IMR-90 (cell line): ENCODE measurements at regions not wholly inside any gene's neighbourhood (a gene's known extent, or its start where the extent isn't known, plus 50 kb on each side); places are given as distances from the start of the nearest gene placed in this dataset.

ENCODE experiments used
- ATAC-seq: fragments of 200-7000 bp; cut with Tn5 transposase; 2 replicates; pipeline ENCODE4 v1.9.1; 2020; ENCODE audit warnings: low read depth, mild to moderate bottlenecking, moderate library complexity
- BruUV-seq: library from RNA; stranded (reverse); fragments of 400-500 nt; replicated peaks from 2 replicates; lab custom pipeline; 2021; lab: Mats Ljungman, UMichigan
- CTCF ChIA-PET: fragments of 300-600 bp; formaldehyde crosslinking; extraction: SDS; loops from one replicate; lab custom pipeline; 2021; ENCODE audit warnings: antibody characterized with exemption; lab: Yijun Ruan, JAX
- POLR2A ChIA-PET: fragments of 300-600 bp; sonication (Branson Sonifier 250); formaldehyde crosslinking; loops from one replicate; lab custom pipeline; 2022; ENCODE audit warnings: antibody characterized with exemption; ENCODE audit not compliant: unreplicated experiment; lab: Charles Lee
- DNase-seq: peaks from one replicate; pipeline ENCODE4 v3.0.0; 2013
- H2AFZ ChIP-seq: replicated peaks from 2 replicates; pipeline ENCODE3; 2013; ENCODE audit warnings: low read length, mild to moderate bottlenecking; ENCODE audit not compliant: poor library complexity
- H2AK5ac ChIP-seq: 2 replicates; pipeline ENCODE4 v1.6.1; 2013; ENCODE audit warnings: low read depth, low read length, inconsistent platforms
- H2AK9ac ChIP-seq: replicated peaks from 2 replicates; pipeline ENCODE3; 2013; ENCODE audit warnings: mild to moderate bottlenecking, low read depth, low read length, moderate library complexity; ENCODE audit not compliant: poor library complexity
- H2BK120ac ChIP-seq: 2 replicates; pipeline ENCODE4 v1.6.1; 2013; ENCODE audit warnings: low read depth, low read length, inconsistent platforms
- H2BK15ac ChIP-seq: 3 replicates; pipeline ENCODE4 v1.6.1; 2013; ENCODE audit warnings: low read depth, low read length, inconsistent platforms
- H2BK20ac ChIP-seq: 2 replicates; pipeline ENCODE4 v1.6.1; 2013; ENCODE audit warnings: low read depth, mild to moderate bottlenecking, inconsistent platforms, low read length, moderate library complexity
- H2BK5ac ChIP-seq: 2 replicates; pipeline ENCODE4 v1.6.1; 2013; ENCODE audit warnings: mild to moderate bottlenecking, low read depth, low read length, inconsistent platforms; ENCODE audit not compliant: poor library complexity, severe bottlenecking
- H3K14ac ChIP-seq: replicated peaks from 2 replicates; pipeline ENCODE4 v1.6.1; 2013; ENCODE audit warnings: low read depth, low read length, inconsistent platforms
- H3K18ac ChIP-seq: 2 replicates; pipeline ENCODE4 v1.6.1; 2013; ENCODE audit warnings: low read depth, low read length, control low read depth
- H3K23ac ChIP-seq: 2 replicates; pipeline ENCODE4 v1.6.1; 2013; ENCODE audit warnings: low read depth, low read length, inconsistent platforms
- H3K27ac ChIP-seq: 2 replicates; pipeline ENCODE4 v1.5.1; 2013; ENCODE audit warnings: mild to moderate bottlenecking, control low read depth, low read length; ENCODE audit not compliant: insufficient read depth
- H3K27me3 ChIP-seq: 2 replicates; pipeline ENCODE4 v1.6.1; 2013; ENCODE audit warnings: low read length; ENCODE audit not compliant: control insufficient read depth, insufficient read depth
- H3K36me3 ChIP-seq: 2 replicates; pipeline ENCODE4 v1.6.1; 2013; ENCODE audit warnings: low read length, mixed read lengths; ENCODE audit not compliant: control insufficient read depth, insufficient read depth
- H3K4ac ChIP-seq: 2 replicates; pipeline ENCODE4 v1.6.1; 2013; ENCODE audit warnings: low read depth, low read length, inconsistent platforms
- H3K4me1 ChIP-seq: 2 replicates; pipeline ENCODE4 v1.6.1; 2013; ENCODE audit warnings: low read length, mixed read lengths; ENCODE audit not compliant: control insufficient read depth, insufficient read depth
- H3K4me2 ChIP-seq: 2 replicates; pipeline ENCODE4 v1.6.1; 2013; ENCODE audit warnings: low read depth, mild to moderate bottlenecking, control low read depth, low read length, moderate library complexity
- H3K4me3 ChIP-seq: 2 replicates; pipeline ENCODE4 v1.5.1; 2013; ENCODE audit warnings: low read depth, mild to moderate bottlenecking, control low read depth, low read length, moderate library complexity; ENCODE audit not compliant: insufficient read depth
- H3K56ac ChIP-seq: 2 replicates; pipeline ENCODE4 v1.6.1; 2013; ENCODE audit warnings: low read length, inconsistent platforms; ENCODE audit not compliant: insufficient read depth; ENCODE audit errors: extremely low read depth
- H3K79me1 ChIP-seq, 2 experiments: 2 replicates each; pipeline ENCODE4 v1.6.1; 2013; ENCODE audit warnings: low read length in 2 of 2, inconsistent platforms in 1 of 2, low read depth in 1 of 2
- H3K9ac ChIP-seq: 2 replicates; pipeline ENCODE4 v1.6.1; 2013; ENCODE audit warnings: low read depth, low read length, control low read depth
- H3K9me1 ChIP-seq: 2 replicates; pipeline ENCODE4 v1.6.1; 2013; ENCODE audit warnings: low read length, inconsistent platforms; ENCODE audit not compliant: insufficient read depth
- H3K9me3 ChIP-seq: 2 replicates; pipeline ENCODE4 v1.6.1; 2013; ENCODE audit warnings: low read length; ENCODE audit not compliant: control insufficient read depth, insufficient read depth
- H4K20me1 ChIP-seq: 2 replicates; pipeline ENCODE4 v1.6.1; 2013; ENCODE audit warnings: low read length, inconsistent platforms; ENCODE audit not compliant: insufficient read depth
- H4K5ac ChIP-seq: 2 replicates; pipeline ENCODE4 v1.6.1; 2013; ENCODE audit warnings: mild to moderate bottlenecking, low read depth, low read length, control low read depth
- H4K8ac ChIP-seq, 2 experiments: 2 replicates each; pipeline ENCODE4 v1.6.1; 2013; ENCODE audit warnings: low read depth in 2 of 2, low read length in 2 of 2, control low read depth in 1 of 2, inconsistent platforms in 1 of 2
- H4K91ac ChIP-seq: 2 replicates; pipeline ENCODE4 v1.6.1; 2013; ENCODE audit warnings: low read depth, low read length, inconsistent platforms; ENCODE audit not compliant: insufficient read depth
- CEBPB ChIP-seq: IDR thresholded peaks from 2 replicates; pipeline ENCODE4 v1.6.1; 2012; ENCODE audit warnings: low read depth, low read length, improper control_type of control experiment
- ELK1 ChIP-seq: fragments of 150-350 bp; IDR thresholded peaks from 2 replicates; pipeline ENCODE4 v1.6.1; 2016; ENCODE audit warnings: low read depth, mild to moderate bottlenecking, low read length, moderate library complexity, borderline replicate concordance
- MAFK ChIP-seq: IDR thresholded peaks from 2 replicates; pipeline ENCODE4 v1.6.1; 2012; ENCODE audit warnings: low read depth, low read length, improper control_type of control experiment
- NFE2L2 ChIP-seq: fragments of 150-350 bp; IDR thresholded peaks from 2 replicates; pipeline ENCODE4 v1.6.1; 2016; ENCODE audit warnings: low read depth, mild to moderate bottlenecking, low read length
- POLR2A ChIP-seq: IDR thresholded peaks from 2 replicates; pipeline ENCODE4 v1.6.1; 2012; ENCODE audit warnings: mild to moderate bottlenecking, low read depth, low read length
- RAD21 ChIP-seq: IDR thresholded peaks from 2 replicates; pipeline ENCODE4 v1.6.1; 2012; ENCODE audit warnings: low read length, improper control_type of control experiment
- RFX5 ChIP-seq: IDR thresholded peaks from 2 replicates; pipeline ENCODE4 v1.8.0; 2012; ENCODE audit warnings: low read depth, mild to moderate bottlenecking, low read length, moderate library complexity
- WGBS, 2 experiments: methylation state at CpG; one replicate each; pipeline versions ENCODE4 v1.1.5 to v1.1.7; 2013; ENCODE audit warnings: missing lambda C conversion rate in 2 of 2; ENCODE audit not compliant: insufficient read length in 1 of 2; ENCODE audit errors: extremely low coverage in 2 of 2; 5-methylcytosine and 5-hydroxymethylcytosine counted together
- dilution Hi-C: fragments of 300-500 bp; cut with HindIII; formaldehyde crosslinking; loops from one replicate; pipeline ENCODE4 v1.14.3; 2018; ENCODE audit warnings: low sequenced_read_pairs; ENCODE audit not compliant: unreplicated experiment
- in situ Hi-C: fragments of 300-500 bp; cut with MboI; formaldehyde crosslinking; loops from 3 replicates; pipeline ENCODE4 v1.14.3; 2019; ENCODE audit warnings: low sequenced_read_pairs, inconsistent platforms, mixed read lengths
- intact Hi-C: fragments of 100-400 bp; cut with micrococcal nuclease; formaldehyde crosslinking; loops from 2 replicates; pipeline ENCODE4 v1.10.0; 2022

GRCh38 chr5:93154535-93154934 lies 426.5 kb downstream of the NR2F1-AS1 start:
- BruUV-seq = no TSS peak
- no peak overlapping the region for H4K91ac ChIP-seq
- H3K14ac ChIP-seq = no peak overlapping the region
- no peak overlapping the region for H2AK9ac ChIP-seq
- TF ChIP-seq NFE2L2 (no peak), MAFK (no peak), POLR2A (no peak), CEBPB (no peak), RAD21 (no peak), RFX5 (no peak), ELK1 (no peak)
- peaks cover 0 to 3% of the 10 kb centered on the region in 2 experiments; a peak in 1 of 4 replicates for H3K79me1 ChIP-seq
- no CpG with 5 or more reads among the region's 1 CpG for WGBS, 2 experiments
- H4K8ac ChIP-seq = no peak overlapping the region
- peak; percentile 40 for DNase-seq
- H3K27ac ChIP-seq = no peak overlapping the region
- H3K36me3 ChIP-seq = no peaks in the 10 kb centered on the region
- peaks cover 5% of the 10 kb centered on the region; the same call in 1 of the 2 replicates for H3K9me1 ChIP-seq
- intact Hi-C loops (no loop called here), dilution Hi-C loops (no loop called here), in situ Hi-C loops (no loop called here)
- no peak overlapping the region for H3K4ac ChIP-seq
- H3K23ac ChIP-seq = no peak overlapping the region
- no peaks in the 10 kb centered on the region for H4K20me1 ChIP-seq
- no peak for ATAC-seq
- H4K5ac ChIP-seq = no peak overlapping the region
- ChIA-PET POLR2A (no interaction called here), CTCF (no interaction called here)
- H3K18ac ChIP-seq = no peak overlapping the region
- H2BK5ac ChIP-seq = no peak overlapping the region
- H3K9me3 ChIP-seq = no peaks in the 10 kb centered on the region
- H3K4me2 ChIP-seq = no peak overlapping the region
- H2AK5ac ChIP-seq = no peak overlapping the region
- H2BK15ac ChIP-seq = no peak overlapping the region
- H2AFZ ChIP-seq = no peak overlapping the region
- no peak overlapping the region for H2BK120ac ChIP-seq
- no peak overlapping the region for H3K9ac ChIP-seq
- H2BK20ac ChIP-seq = no peak overlapping the region
- no peaks in the 10 kb centered on the region for H3K27me3 ChIP-seq
- H3K4me3 ChIP-seq = no peak overlapping the region
- peaks cover 12% of the 10 kb centered on the region for H3K4me1 ChIP-seq
- no peak overlapping the region for H3K56ac ChIP-seq
